ENCODE measurements at regions not wholly inside any gene's neighbourhood (a gene's known extent, or its start where the extent isn't known, plus 50 kb on each side); places are given as distances from the start of the nearest gene placed in this dataset.

GRCh38 chr12:42780671-42781070, 191.1 kb upstream of the PRICKLE1 start:
- Mint-ChIP-seq H3K27me3 (ENCODE audit: insufficient read depth, unreplicated experiment) (no peaks in the 10 kb centered on the region), H3K27ac (ENCODE audit: low read depth, unreplicated experiment) (no peak overlapping the region), H3K4me3 (ENCODE audit: unreplicated experiment) (no peak overlapping the region), H3K9me3 (ENCODE audit: unreplicated experiment) (no peaks in the 10 kb centered on the region), H3K4me1 (ENCODE audit: insufficient read depth, unreplicated experiment) (peaks cover 23% of the 10 kb centered on the region), H3K36me3 (ENCODE audit: insufficient read depth, unreplicated experiment) (no peaks in the 10 kb centered on the region)
- TF ChIP-seq CTCF (IDR thresholded peaks at IDR 0.05; ENCODE audit: unreplicated experiment), result no peak
- BruUV-seq (replicated peaks), result no TSS peak
- no peak for DNase-seq (ENCODE audit: unreplicated experiment)
- ChIA-PET CTCF (interaction anchor here (1.2 kb wide), 1 partner anchor 10 kb away, joined by 4 read pairs; no protein-coding TSS in a partner anchor), POLR2A (interaction anchor here (0.7 to 1.6 kb wide), 3 partner anchors 8 to 76 kb away, joined by 3 to 4 read pairs (median 4); no protein-coding TSS in a partner anchor)
- intact Hi-C loops (cut with micrococcal nuclease), result no loop called here

GRCh38 chr12:42779186-42779859, 189.8 kb upstream of the PRICKLE1 start:
- ChIA-PET CTCF (interaction anchor here (0.6 to 1.5 kb wide), 4 partner anchors 10 to 556 kb away, joined by 3 to 6 read pairs (median 4); no protein-coding TSS in a partner anchor), POLR2A (interaction anchor here (0.6 to 1.6 kb wide), 13 partner anchors 10 to 493 kb away, joined by 3 to 8 read pairs (median 4); no protein-coding TSS in a partner anchor)
- no peaks in the 10 kb centered on the region for H3K9me3 Mint-ChIP-seq (ENCODE audit: unreplicated experiment)
- peaks cover 23% of the 10 kb centered on the region for H3K4me1 Mint-ChIP-seq (ENCODE audit: insufficient read depth, unreplicated experiment)
- BruUV-seq (replicated peaks), result no TSS peak
- H3K4me3 Mint-ChIP-seq (ENCODE audit: unreplicated experiment), result peak overlapping the region; percentile 39
- H3K36me3 Mint-ChIP-seq (ENCODE audit: insufficient read depth, unreplicated experiment), result no peaks in the 10 kb centered on the region
- no peak for TF ChIP-seq CTCF (IDR thresholded peaks at IDR 0.05; ENCODE audit: unreplicated experiment)
- peak overlapping the region; percentile 81 for H3K27ac Mint-ChIP-seq (ENCODE audit: low read depth, unreplicated experiment)
- DNase-seq (ENCODE audit: unreplicated experiment), result peak; percentile 79
- intact Hi-C loops (cut with micrococcal nuclease), result loop anchor here (10.0 kb wide), 1 partner anchor 195 kb away; the partner anchor contains the start of gene PRICKLE1
- no peaks in the 10 kb centered on the region for H3K27me3 Mint-ChIP-seq (ENCODE audit: insufficient read depth, unreplicated experiment)

GRCh38 chr12:42776396-42776795, 186.8 kb upstream of the PRICKLE1 start:
- TF ChIP-seq CTCF (IDR thresholded peaks at IDR 0.05; ENCODE audit: unreplicated experiment), result no peak

GRCh38 chr12:42774238-42774637, 184.7 kb upstream of the PRICKLE1 start:
- no peaks in the 10 kb centered on the region for H3K27me3 Mint-ChIP-seq (ENCODE audit: insufficient read depth, unreplicated experiment)
- CTCF ChIA-PET, result no interaction called here
- intact Hi-C loops (cut with micrococcal nuclease), result loop anchor here (10.0 kb wide), 1 partner anchor 189 kb away; the partner anchor contains the start of gene PRICKLE1

More at GRCh38 chr12:42776396-42776795, 186.8 kb upstream of the PRICKLE1 start:
- Mint-ChIP-seq H3K9me3 (ENCODE audit: unreplicated experiment) (peaks cover 5% of the 10 kb centered on the region), H3K27ac (ENCODE audit: low read depth, unreplicated experiment) (no peak overlapping the region), H3K4me1 (ENCODE audit: insufficient read depth, unreplicated experiment) (peaks cover 23% of the 10 kb centered on the region), H3K36me3 (ENCODE audit: insufficient read depth, unreplicated experiment) (no peaks in the 10 kb centered on the region), H3K27me3 (ENCODE audit: insufficient read depth, unreplicated experiment) (no peaks in the 10 kb centered on the region), H3K4me3 (ENCODE audit: unreplicated experiment) (no peak overlapping the region)
- BruUV-seq (replicated peaks), result no TSS peak
- intact Hi-C loops (cut with micrococcal nuclease), result loop anchor here (10.0 kb wide), 1 partner anchor 192 kb away; the partner anchor contains the start of gene PRICKLE1
- ChIA-PET CTCF (interaction anchor here (0.7 to 1.1 kb wide), 2 partner anchors 40 to 419 kb away, joined by 3 to 4 read pairs; no protein-coding TSS in a partner anchor), POLR2A (no interaction called here)
- DNase-seq (ENCODE audit: unreplicated experiment), result no peak

More at GRCh38 chr12:42774238-42774637, 184.7 kb upstream of the PRICKLE1 start:
- H3K36me3 Mint-ChIP-seq (ENCODE audit: insufficient read depth, unreplicated experiment), result no peaks in the 10 kb centered on the region
- no peak for DNase-seq (ENCODE audit: unreplicated experiment)
- no peak overlapping the region for H3K4me3 Mint-ChIP-seq (ENCODE audit: unreplicated experiment)
- no peak overlapping the region for H3K27ac Mint-ChIP-seq (ENCODE audit: low read depth, unreplicated experiment)
- H3K9me3 Mint-ChIP-seq (ENCODE audit: unreplicated experiment), result peaks cover 10% of the 10 kb centered on the region
- H3K4me1 Mint-ChIP-seq (ENCODE audit: insufficient read depth, unreplicated experiment), result peaks cover 5% of the 10 kb centered on the region
- BruUV-seq (replicated peaks), result no TSS peak
- no peak for TF ChIP-seq CTCF (IDR thresholded peaks at IDR 0.05; ENCODE audit: unreplicated experiment)
- POLR2A ChIA-PET, result no interaction called here
